Neuron (in vitro differentiated cells): ENCODE measurements at regions not wholly inside any gene's neighbourhood (a gene's known extent, or its start where the extent isn't known, plus 50 kb on each side); places are given as distances from the start of the nearest gene placed in this dataset.

Source experiments
- H2AFZ ChIP-seq: one replicate; pipeline ENCODE4 v1.6.1; 2013; ENCODE audit warnings: low read depth, mild to moderate bottlenecking, inconsistent platforms, low read length, moderate library complexity
- H3K27me3 ChIP-seq: one replicate; pipeline ENCODE4 v1.6.1; 2013; ENCODE audit warnings: low read length; ENCODE audit not compliant: insufficient read depth
- H3K36me3 ChIP-seq: one replicate; pipeline ENCODE4 v1.6.1; 2013; ENCODE audit warnings: low read length; ENCODE audit not compliant: insufficient read depth
- H3K4me1 ChIP-seq: one replicate; pipeline ENCODE4 v1.6.1; 2013; ENCODE audit warnings: low read length; ENCODE audit not compliant: insufficient read depth
- H3K4me3 ChIP-seq: 2 replicates; pipeline ENCODE4 v1.5.1; 2013; ENCODE audit warnings: mild to moderate bottlenecking, low read length, moderate library complexity
- H3K9me3 ChIP-seq: one replicate; pipeline ENCODE4 v1.6.1; 2013; ENCODE audit warnings: low read length

- Histone ChIP-seq H3K36me3 (no peaks in the 10 kb centered on the region), H3K27me3 (peaks cover 3% of the 10 kb centered on the region), H3K4me1 (no peaks in the 10 kb centered on the region), H2AFZ (no peak overlapping the region), H3K4me3 (no peak overlapping the region), H3K9me3 (peaks cover 3% of the 10 kb centered on the region)
Measured at GRCh38 chr13:110798081-110798994, 84.8 kb downstream of the ING1 start.

- Histone ChIP-seq H2AFZ (no peak overlapping the region), H3K4me3 (no peak overlapping the region), H3K27me3 (no peaks in the 10 kb centered on the region), H3K36me3 (no peaks in the 10 kb centered on the region), H3K4me1 (no peaks in the 10 kb centered on the region), H3K9me3 (no peaks in the 10 kb centered on the region)
Measured at GRCh38 chr13:110799246-110800236, 86.0 kb downstream of the ING1 start.

- Histone ChIP-seq H3K9me3 (no peaks in the 10 kb centered on the region), H3K4me1 (no peaks in the 10 kb centered on the region), H3K27me3 (no peaks in the 10 kb centered on the region), H3K36me3 (no peaks in the 10 kb centered on the region), H3K4me3 (no peak overlapping the region), H2AFZ (no peak overlapping the region)
Measured at GRCh38 chr13:110801044-110801443, 87.5 kb downstream of the ING1 start.

- Histone ChIP-seq H3K4me3 (no peak overlapping the region), H3K4me1 (no peaks in the 10 kb centered on the region), H2AFZ (no peak overlapping the region), H3K36me3 (no peaks in the 10 kb centered on the region), H3K9me3 (no peaks in the 10 kb centered on the region), H3K27me3 (no peaks in the 10 kb centered on the region)
Measured at GRCh38 chr13:110802260-110802659, 88.8 kb downstream of the ING1 start.

GRCh38 chr13:110806636-110807035 lies 93.1 kb downstream of the ING1 start:
- no peak overlapping the region for H3K4me3 ChIP-seq
- no peaks in the 10 kb centered on the region for H3K27me3 ChIP-seq
- H3K4me1 ChIP-seq, result no peaks in the 10 kb centered on the region
- no peaks in the 10 kb centered on the region for H3K9me3 ChIP-seq
- H2AFZ ChIP-seq, result no peak overlapping the region
- H3K36me3 ChIP-seq, result no peaks in the 10 kb centered on the region

GRCh38 chr13:110807546-110807945 lies 94.0 kb downstream of the ING1 start:
- no peaks in the 10 kb centered on the region for H3K4me1 ChIP-seq
- H3K4me3 ChIP-seq, result no peak overlapping the region
- H3K36me3 ChIP-seq, result no peaks in the 10 kb centered on the region
- H3K9me3 ChIP-seq, result no peaks in the 10 kb centered on the region
- H2AFZ ChIP-seq, result no peak overlapping the region
- H3K27me3 ChIP-seq, result no peaks in the 10 kb centered on the region

GRCh38 chr13:110808138-110808537 lies 94.6 kb downstream of the ING1 start:
- Histone ChIP-seq H3K4me1 (no peaks in the 10 kb centered on the region), H3K36me3 (no peaks in the 10 kb centered on the region), H3K4me3 (no peak overlapping the region), H3K9me3 (no peaks in the 10 kb centered on the region), H2AFZ (no peak overlapping the region), H3K27me3 (no peaks in the 10 kb centered on the region)

GRCh38 chr13:110809871-110810486 lies 96.5 kb downstream of the ING1 start:
- H3K27me3 ChIP-seq, result no peaks in the 10 kb centered on the region
- no peak overlapping the region for H3K4me3 ChIP-seq
- no peaks in the 10 kb centered on the region for H3K9me3 ChIP-seq
- no peaks in the 10 kb centered on the region for H3K36me3 ChIP-seq
- no peak overlapping the region for H2AFZ ChIP-seq
- no peaks in the 10 kb centered on the region for H3K4me1 ChIP-seq

- Histone ChIP-seq H3K9me3 (no peaks in the 10 kb centered on the region), H3K4me3 (no peak overlapping the region), H3K4me1 (no peaks in the 10 kb centered on the region), H2AFZ (no peak overlapping the region), H3K36me3 (no peaks in the 10 kb centered on the region), H3K27me3 (no peaks in the 10 kb centered on the region)
Measured at GRCh38 chr13:110811008-110811720, 97.7 kb downstream of the ING1 start.

GRCh38 chr13:110811771-110812120 lies 98.2 kb downstream of the ING1 start:
- Histone ChIP-seq H2AFZ (no peak overlapping the region), H3K4me3 (no peak overlapping the region), H3K36me3 (no peaks in the 10 kb centered on the region), H3K4me1 (no peaks in the 10 kb centered on the region), H3K27me3 (no peaks in the 10 kb centered on the region), H3K9me3 (no peaks in the 10 kb centered on the region)

- Histone ChIP-seq H3K4me1 (no peaks in the 10 kb centered on the region), H3K36me3 (no peaks in the 10 kb centered on the region), H3K27me3 (peaks cover 3% of the 10 kb centered on the region), H2AFZ (no peak overlapping the region), H3K4me3 (no peak overlapping the region), H3K9me3 (no peaks in the 10 kb centered on the region)
Measured at GRCh38 chr13:110812121-110812868, 98.8 kb downstream of the ING1 start.
